ENCODE measurements at regions not wholly inside any gene's neighbourhood (a gene's known extent, or its start where the extent isn't known, plus 50 kb on each side); places are given as distances from the start of the nearest gene placed in this dataset.

GRCh38 chr15:75148280-75148679 lies 53.4 kb upstream of the C15orf39 start:
- H3K4me1 ChIP-seq, result peaks cover 8% of the 10 kb centered on the region

DNA sequence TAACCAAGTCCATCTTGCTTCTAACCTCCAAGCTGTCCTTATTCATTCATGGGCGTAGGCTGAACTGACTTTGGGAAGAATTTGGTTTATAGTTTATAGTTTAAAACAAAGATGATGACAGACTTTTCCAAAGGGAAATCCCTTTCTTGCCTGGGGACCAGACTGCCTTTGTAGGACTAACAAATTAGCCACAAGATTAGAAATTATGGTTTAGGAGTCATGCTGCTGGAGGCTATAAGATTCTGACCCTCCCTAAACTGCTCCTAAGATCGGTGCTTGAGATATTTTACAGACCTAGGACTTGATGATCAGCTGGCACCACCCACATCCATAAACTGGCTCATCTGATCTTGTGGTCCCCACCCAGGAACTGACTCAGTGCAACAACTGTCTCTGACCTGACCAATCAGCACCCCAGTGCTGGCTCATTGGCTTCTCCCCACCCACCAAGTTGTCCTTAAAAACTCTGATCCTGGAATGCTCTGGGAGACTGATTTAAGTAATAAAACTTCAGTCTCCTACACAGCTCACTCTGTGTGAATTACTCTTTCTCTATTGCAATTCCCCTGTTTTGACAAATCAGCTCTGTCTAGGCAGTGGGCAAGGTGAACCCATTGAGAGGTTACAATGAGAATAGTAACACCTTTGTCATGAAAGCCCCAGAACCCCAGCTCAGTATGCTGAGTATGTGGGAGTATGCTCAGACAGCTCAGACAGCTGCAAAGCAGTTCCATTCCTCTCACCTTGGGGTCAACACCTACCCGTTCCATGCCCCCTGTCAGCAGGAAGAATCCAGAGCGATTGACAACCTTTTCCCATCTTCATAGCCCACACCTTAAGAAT lies 51.6 kb upstream of the C15orf39 start:
- DNase-seq (no peak), ATAC-seq (no peak)
- no peak for TF ChIP-seq CTCF (IDR thresholded peaks at IDR 0.05)
- no peaks in the 10 kb centered on the region for H3K36me3 ChIP-seq
- intact Hi-C loops (cut with DNase I), result no loop called here
- H3K9me3 ChIP-seq, result no peaks in the 10 kb centered on the region
- H3K27ac ChIP-seq, result no peak overlapping the region
- no peaks in the 10 kb centered on the region for H3K27me3 ChIP-seq
- H3K4me1 ChIP-seq, result peaks cover 8% of the 10 kb centered on the region
- no peak overlapping the region for H3K4me3 ChIP-seq

More at GRCh38 chr15:75148280-75148679, 53.4 kb upstream of the C15orf39 start:
- ATAC-seq, result no peak
- Histone ChIP-seq H3K36me3 (no peaks in the 10 kb centered on the region), H3K27me3 (no peaks in the 10 kb centered on the region), H3K27ac (no peak overlapping the region), H3K4me3 (no peak overlapping the region), H3K9me3 (peaks cover 14% of the 10 kb centered on the region)
- no peak for DNase-seq
- intact Hi-C loops (cut with DNase I), result no loop called here
- no peak for TF ChIP-seq CTCF (IDR thresholded peaks at IDR 0.05)

DNA sequence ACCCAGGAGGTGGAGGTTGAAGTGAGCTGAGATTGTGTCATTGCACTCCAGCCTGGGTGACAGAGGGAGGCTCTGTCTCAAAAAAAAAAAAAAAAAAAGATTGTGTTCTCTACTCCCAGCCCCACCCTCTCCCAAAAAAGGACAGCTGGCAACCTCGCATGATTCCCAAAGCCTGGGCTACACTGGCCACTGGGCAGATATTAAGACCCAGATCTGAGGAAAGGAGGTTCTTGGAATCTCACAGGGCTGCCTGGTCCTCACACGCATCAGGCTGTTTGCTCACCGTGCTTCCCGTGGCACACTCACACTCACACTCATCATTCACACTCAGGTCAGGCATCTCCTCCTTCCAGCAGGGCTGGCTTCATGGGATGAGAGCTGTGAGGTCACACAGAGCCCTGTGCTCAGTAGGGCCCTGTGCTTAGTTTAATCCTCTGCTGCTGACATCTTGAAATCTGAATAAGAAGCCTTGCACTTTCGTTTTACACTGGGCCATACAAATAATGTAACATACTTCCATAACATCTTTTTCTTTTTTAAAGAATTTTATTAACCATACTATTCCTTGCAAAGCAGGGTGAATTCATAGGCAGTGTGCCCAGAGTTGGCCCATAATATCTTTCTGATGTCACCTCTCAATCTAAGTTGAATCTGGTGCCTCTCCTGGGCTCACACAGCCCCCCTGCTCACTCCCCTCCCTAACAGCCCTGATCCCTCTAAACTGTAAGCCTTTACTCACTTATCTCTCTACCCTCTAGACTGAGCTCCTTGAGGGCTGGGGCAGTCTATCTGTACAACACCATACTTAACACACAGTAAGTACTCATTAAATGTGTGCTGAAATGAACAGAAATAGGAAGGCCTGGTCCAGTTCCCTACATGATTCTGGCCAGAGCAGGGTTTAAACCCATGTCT lies 50.2 kb upstream of the C15orf39 start:
- intact Hi-C loops (cut with DNase I), result no loop called here
- no peak for DNase-seq
- Histone ChIP-seq H3K27me3 (no peaks in the 10 kb centered on the region), H3K9me3 (no peaks in the 10 kb centered on the region), H3K27ac (no peak overlapping the region), H3K4me3 (no peak overlapping the region), H3K36me3 (no peaks in the 10 kb centered on the region), H3K4me1 (peaks cover 8% of the 10 kb centered on the region)
- peak; percentile 8 for ATAC-seq
- TF ChIP-seq CTCF (IDR thresholded peaks at IDR 0.05), result no peak
